ENCODE measurements at regions not wholly inside any gene's neighbourhood (a gene's known extent, or its start where the extent isn't known, plus 50 kb on each side); places are given as distances from the start of the nearest gene placed in this dataset.

- Histone ChIP-seq H3K4me1 (replicated peaks) (no peaks in the 10 kb centered on the region), H3K27ac (no peak overlapping the region), H3K36me3 (no peaks in the 10 kb centered on the region), H3K9me3 (no peaks in the 10 kb centered on the region), H3K27me3 (replicated peaks; ENCODE audit: insufficient read depth) (no peaks in the 10 kb centered on the region), H3K4me3 (no peak overlapping the region)
- no peak for DNase-seq (ENCODE audit: low spot score)
- TF ChIP-seq POLR2AphosphoS5 (IDR thresholded peaks at IDR 0.05) (no peak), POLR2A (IDR thresholded peaks at IDR 0.05) (no peak)
- TF ChIP-seq, protein P1, sequence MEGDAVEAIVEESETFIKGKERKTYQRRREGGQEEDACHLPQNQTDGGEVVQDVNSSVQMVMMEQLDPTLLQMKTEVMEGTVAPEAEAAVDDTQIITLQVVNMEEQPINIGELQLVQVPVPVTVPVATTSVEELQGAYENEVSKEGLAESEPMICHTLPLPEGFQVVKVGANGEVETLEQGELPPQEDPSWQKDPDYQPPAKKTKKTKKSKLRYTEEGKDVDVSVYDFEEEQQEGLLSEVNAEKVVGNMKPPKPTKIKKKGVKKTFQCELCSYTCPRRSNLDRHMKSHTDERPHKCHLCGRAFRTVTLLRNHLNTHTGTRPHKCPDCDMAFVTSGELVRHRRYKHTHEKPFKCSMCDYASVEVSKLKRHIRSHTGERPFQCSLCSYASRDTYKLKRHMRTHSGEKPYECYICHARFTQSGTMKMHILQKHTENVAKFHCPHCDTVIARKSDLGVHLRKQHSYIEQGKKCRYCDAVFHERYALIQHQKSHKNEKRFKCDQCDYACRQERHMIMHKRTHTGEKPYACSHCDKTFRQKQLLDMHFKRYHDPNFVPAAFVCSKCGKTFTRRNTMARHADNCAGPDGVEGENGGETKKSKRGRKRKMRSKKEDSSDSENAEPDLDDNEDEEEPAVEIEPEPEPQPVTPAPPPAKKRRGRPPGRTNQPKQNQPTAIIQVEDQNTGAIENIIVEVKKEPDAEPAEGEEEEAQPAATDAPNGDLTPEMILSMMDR (IDR thresholded peaks at IDR 0.05): no peak
- intact Hi-C loops (cut with DNase I): no loop called here
Measured at GRCh38 chr12:86666316-86666715, 410.1 kb upstream of the MGAT4C start.

- no peak for DNase-seq (ENCODE audit: low spot score)
- H3K27me3 ChIP-seq (replicated peaks; ENCODE audit: insufficient read depth): no peaks in the 10 kb centered on the region
- TF ChIP-seq POLR2AphosphoS5 (IDR thresholded peaks at IDR 0.05) (no peak), POLR2A (IDR thresholded peaks at IDR 0.05) (no peak)
- TF ChIP-seq, protein P1 (IDR thresholded peaks at IDR 0.05): no peak
- no peak overlapping the region for H3K27ac ChIP-seq
- H3K4me3 ChIP-seq: no peak overlapping the region
- intact Hi-C loops (cut with DNase I): no loop called here
- H3K9me3 ChIP-seq: no peaks in the 10 kb centered on the region
- H3K36me3 ChIP-seq: no peaks in the 10 kb centered on the region
- H3K4me1 ChIP-seq (replicated peaks): no peaks in the 10 kb centered on the region
Measured at GRCh38 chr12:86663716-86664115, 407.5 kb upstream of the MGAT4C start.

GRCh38 chr12:86663173-86663572, 407.0 kb upstream of the MGAT4C start:
- H3K27ac ChIP-seq: no peak overlapping the region
- no peaks in the 10 kb centered on the region for H3K27me3 ChIP-seq (replicated peaks; ENCODE audit: insufficient read depth)

GRCh38 chr12:86662464-86662863, 406.3 kb upstream of the MGAT4C start:
- DNase-seq (ENCODE audit: low spot score): no peak
- Histone ChIP-seq H3K4me1 (replicated peaks) (no peaks in the 10 kb centered on the region), H3K36me3 (no peaks in the 10 kb centered on the region), H3K9me3 (no peaks in the 10 kb centered on the region), H3K27me3 (replicated peaks; ENCODE audit: insufficient read depth) (no peaks in the 10 kb centered on the region), H3K27ac (no peak overlapping the region), H3K4me3 (no peak overlapping the region)
- intact Hi-C loops (cut with DNase I): no loop called here
- WGBS: 67% methylated on average over 1 of the region's 1 CpG
- no peak for TF ChIP-seq POLR2A (IDR thresholded peaks at IDR 0.05)
- TF ChIP-seq POLR2AphosphoS5 (IDR thresholded peaks at IDR 0.05): no peak
- TF ChIP-seq, protein P1 (IDR thresholded peaks at IDR 0.05): no peak

More at GRCh38 chr12:86663173-86663572, 407.0 kb upstream of the MGAT4C start:
- no peaks in the 10 kb centered on the region for H3K4me1 ChIP-seq (replicated peaks)
- TF ChIP-seq POLR2AphosphoS5 (IDR thresholded peaks at IDR 0.05) (no peak), POLR2A (IDR thresholded peaks at IDR 0.05) (no peak)
- TF ChIP-seq, protein P1 (IDR thresholded peaks at IDR 0.05): no peak
- no peak overlapping the region for H3K4me3 ChIP-seq
- H3K9me3 ChIP-seq: no peaks in the 10 kb centered on the region
- WGBS: 79% methylated on average over 3 of the region's 3 CpGs
- intact Hi-C loops (cut with DNase I): no loop called here
- DNase-seq (ENCODE audit: low spot score): no peak
- H3K36me3 ChIP-seq: no peaks in the 10 kb centered on the region

- no peaks in the 10 kb centered on the region for H3K27me3 ChIP-seq (replicated peaks; ENCODE audit: insufficient read depth)
- TF ChIP-seq POLR2AphosphoS5 (IDR thresholded peaks at IDR 0.05): no peak
- TF ChIP-seq POLR2A (IDR thresholded peaks at IDR 0.05): no peak
- TF ChIP-seq, protein P1 (IDR thresholded peaks at IDR 0.05): no peak
- no peak overlapping the region for H3K27ac ChIP-seq
- WGBS: 80% methylated on average over 1 of the region's 1 CpG
- no peaks in the 10 kb centered on the region for H3K9me3 ChIP-seq
- intact Hi-C loops (cut with DNase I): no loop called here
- H3K4me1 ChIP-seq (replicated peaks): no peaks in the 10 kb centered on the region
- H3K4me3 ChIP-seq: no peak overlapping the region
- no peak for DNase-seq (ENCODE audit: low spot score)
- no peaks in the 10 kb centered on the region for H3K36me3 ChIP-seq
Measured at GRCh38 chr12:86660488-86661147, 404.4 kb upstream of the MGAT4C start.

Data from prostate gland (tissue), 2 donors.